ENCODE measurements at regions not wholly inside any gene's neighbourhood (a gene's known extent, or its start where the extent isn't known, plus 50 kb on each side); places are given as distances from the start of the nearest gene placed in this dataset.

DNA sequence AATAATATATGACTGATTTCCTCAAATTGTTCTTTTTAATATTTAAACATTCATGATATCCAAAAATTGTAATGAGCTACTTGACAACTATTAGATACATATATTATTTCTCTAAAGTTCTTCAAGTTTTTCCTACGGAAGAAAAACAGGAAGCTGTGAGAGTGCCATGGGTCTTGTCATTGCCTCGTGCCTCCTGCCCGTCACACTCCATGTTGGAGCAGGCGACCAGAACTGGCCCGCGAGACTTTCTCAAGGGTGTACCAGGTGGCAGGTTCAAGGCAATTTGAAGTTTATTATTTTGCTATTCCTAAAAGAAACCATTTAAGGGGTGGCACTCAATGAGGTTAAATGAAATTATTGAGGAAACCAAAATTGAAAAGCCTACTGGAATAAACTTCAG lies 337.2 kb downstream of the HACE1 start:
- ChIA-PET POLR2A (ENCODE audit: partially characterized antibody) (no interaction called here), CTCF (ENCODE audit: partially characterized antibody) (interaction anchor here (2.0 kb wide), 1 partner anchor 15 kb away, joined by 6 read pairs; no protein-coding TSS in a partner anchor)
- Histone ChIP-seq H3K9me3 (ENCODE audit: insufficient read depth in 2 of 2, low read depth in 1 of 2, low read length in 1 of 2) (no peaks in the 10 kb centered on the region), H2AK5ac (ENCODE audit: low read depth, low read length) (no peak overlapping the region), H2BK15ac (ENCODE audit: low read length) (no peak overlapping the region), H3K56ac (replicated peaks; ENCODE audit: insufficient read length, low read depth, low read length) (no peak overlapping the region), H4K5ac (ENCODE audit: insufficient read length, low read depth, low read length) (no peak overlapping the region), H3K27me3 (replicated peaks in 1 of 4; ENCODE audit: control insufficient read depth in 3 of 4, extremely low read depth in 1 of 4, insufficient read depth in 3 of 4, low read length in 3 of 4) (no peaks in the 10 kb centered on the region), H3K14ac (ENCODE audit: insufficient read length) (no peak overlapping the region), H3K79me1 (ENCODE audit: low read depth, low read length) (no peaks in the 10 kb centered on the region), H3K23ac (ENCODE audit: insufficient read length) (no peak overlapping the region), H3K27ac (ENCODE audit: low read depth, low read length) (no peak overlapping the region), H3K23me2 (ENCODE audit: low read depth, low read length) (no peaks in the 10 kb centered on the region; the same call in 1 of the 2 replicates), H2AFZ (ENCODE audit: low read length) (no peak overlapping the region), H3K4me3 (ENCODE audit: extremely low read depth in 1 of 4, insufficient read depth in 2 of 4, low read depth in 3 of 4, low read length in 4 of 4) (no peak overlapping the region), H3K9ac (replicated peaks in 1 of 4; ENCODE audit: extremely low read depth in 1 of 4, low read depth in 3 of 4, low read length in 3 of 4) (no peak overlapping the region), H3K18ac (ENCODE audit: extremely low read depth, low read length) (no peak overlapping the region), H2BK120ac (replicated peaks; ENCODE audit: low read depth, low read length) (no peak overlapping the region), H3K36me3 (ENCODE audit: control insufficient read depth in 2 of 4, insufficient read depth in 4 of 4, low read length in 3 of 4) (no peaks in the 10 kb centered on the region), H3K4me2 (ENCODE audit: insufficient read depth in 1 of 2, low read depth in 2 of 2, low read length in 2 of 2) (no peak overlapping the region), H3K4me1 (replicated peaks in 1 of 4; ENCODE audit: control insufficient read depth in 3 of 4, insufficient read depth in 4 of 4, low read length in 3 of 4) (no peaks in the 10 kb centered on the region), H4K8ac (ENCODE audit: extremely low read depth, insufficient read depth, low read length) (no peak overlapping the region), H3K79me2 (ENCODE audit: control insufficient read depth in 1 of 2, insufficient read depth in 2 of 2, low read length in 2 of 2) (no peaks in the 10 kb centered on the region), H4K91ac (replicated peaks; ENCODE audit: insufficient read length, low read length) (no peak overlapping the region), H3K4ac (replicated peaks; ENCODE audit: insufficient read length, low read depth, low read length) (no peak overlapping the region), H2BK5ac (ENCODE audit: low read depth, low read length) (no peak overlapping the region), H4K20me1 (replicated peaks in 1 of 2; ENCODE audit: control insufficient read depth in 1 of 2, insufficient read depth in 2 of 2, low read length in 2 of 2) (no peaks in the 10 kb centered on the region), H2BK20ac (ENCODE audit: low read length) (no peak overlapping the region), H2BK12ac (ENCODE audit: low read depth, low read length) (no peak overlapping the region)
- no peak for FAIRE-seq
- 93% methylated on average over 6 of the region's 6 CpGs; no CpG with 5 or more reads in 1 of the 2 experiments for WGBS, 2 experiments (ENCODE audit: extremely low coverage in 1 of 2, insufficient coverage in 1 of 2, insufficient read length in 1 of 2, insufficient replicate concordance in 2 of 2, low coverage in 1 of 2, low lambda C conversion rate in 2 of 2, missing lambda C conversion rate in 1 of 2)
- DNase-seq (ENCODE audit: low read depth in 1 of 2, low spot score in 2 of 2) = no peak
- TF ChIP-seq YY1 (IDR thresholded peaks at IDR 0.05; ENCODE audit: low read depth, low read length) (no peak), HDAC2 (IDR thresholded peaks at IDR 0.05; ENCODE audit: borderline replicate concordance in 1 of 2, low read depth in 2 of 2, low read length in 2 of 2) (no peak), SIN3A (conservative IDR thresholded peaks at IDR 0.05 in 1 of 2, IDR thresholded peaks at IDR 0.05 in 1 of 2; ENCODE audit: low read depth in 1 of 2, low read length in 2 of 2) (no peak), SAP30 (IDR thresholded peaks at IDR 0.05; ENCODE audit: insufficient read depth, insufficient replicate concordance, low read length) (no peak), PHF8 (conservative IDR thresholded peaks at IDR 0.05; ENCODE audit: low read depth, low read length) (no peak), TCF12 (IDR thresholded peaks at IDR 0.05; ENCODE audit: low read depth, low read length) (no peak), POU5F1 (IDR thresholded peaks at IDR 0.05; ENCODE audit: low read depth, low read length) (no peak), HDAC6 (IDR thresholded peaks at IDR 0.05; ENCODE audit: low read depth, low read length) (no peak), SUZ12 (IDR thresholded peaks at IDR 0.05; ENCODE audit: low read length) (no peak), RFX5 (IDR thresholded peaks at IDR 0.05; ENCODE audit: borderline replicate concordance, low read depth, low read length) (no peak)
- TF ChIP-seq, protein P1, sequence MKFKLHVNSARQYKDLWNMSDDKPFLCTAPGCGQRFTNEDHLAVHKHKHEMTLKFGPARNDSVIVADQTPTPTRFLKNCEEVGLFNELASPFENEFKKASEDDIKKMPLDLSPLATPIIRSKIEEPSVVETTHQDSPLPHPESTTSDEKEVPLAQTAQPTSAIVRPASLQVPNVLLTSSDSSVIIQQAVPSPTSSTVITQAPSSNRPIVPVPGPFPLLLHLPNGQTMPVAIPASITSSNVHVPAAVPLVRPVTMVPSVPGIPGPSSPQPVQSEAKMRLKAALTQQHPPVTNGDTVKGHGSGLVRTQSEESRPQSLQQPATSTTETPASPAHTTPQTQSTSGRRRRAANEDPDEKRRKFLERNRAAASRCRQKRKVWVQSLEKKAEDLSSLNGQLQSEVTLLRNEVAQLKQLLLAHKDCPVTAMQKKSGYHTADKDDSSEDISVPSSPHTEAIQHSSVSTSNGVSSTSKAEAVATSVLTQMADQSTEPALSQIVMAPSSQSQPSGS (IDR thresholded peaks at IDR 0.05; ENCODE audit: low read length) = no peak
- TF ChIP-seq, protein P2, sequence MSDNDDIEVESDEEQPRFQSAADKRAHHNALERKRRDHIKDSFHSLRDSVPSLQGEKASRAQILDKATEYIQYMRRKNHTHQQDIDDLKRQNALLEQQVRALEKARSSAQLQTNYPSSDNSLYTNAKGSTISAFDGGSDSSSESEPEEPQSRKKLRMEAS (IDR thresholded peaks at IDR 0.05) = no peak

All from H1 (cell line).